NB4 (cell line): ENCODE measurements at regions not wholly inside any gene's neighbourhood (a gene's known extent, or its start where the extent isn't known, plus 50 kb on each side); places are given as distances from the start of the nearest gene placed in this dataset.

Experiments used
- CTCF ChIP-seq: IDR thresholded peaks from one replicate; pipeline ENCODE4 v1.5.1; 2012; ENCODE audit warnings: low read depth, low read length
- MYC ChIP-seq: IDR thresholded peaks from 2 replicates; pipeline ENCODE4 v1.6.1; 2011; ENCODE audit warnings: low read depth, low read length
- POLR2A ChIP-seq: IDR thresholded peaks from 2 replicates; pipeline ENCODE4 v1.6.1; 2011; ENCODE audit warnings: mild to moderate bottlenecking; ENCODE audit not compliant: insufficient read length; ENCODE audit errors: extremely low read depth
- TF ChIP-seq, protein P1 (sequence below): IDR thresholded peaks from 2 replicates; pipeline ENCODE4 v1.6.1; 2011; ENCODE audit warnings: low read depth, low read length

- TF ChIP-seq CTCF (no peak), MYC (no peak), POLR2A (no peak)
- TF ChIP-seq, protein P1, sequence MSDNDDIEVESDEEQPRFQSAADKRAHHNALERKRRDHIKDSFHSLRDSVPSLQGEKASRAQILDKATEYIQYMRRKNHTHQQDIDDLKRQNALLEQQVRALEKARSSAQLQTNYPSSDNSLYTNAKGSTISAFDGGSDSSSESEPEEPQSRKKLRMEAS, result no peak
Measured at GRCh38 chr4:159723341-159724048, 620.6 kb downstream of the RAPGEF2 start.
